IPS DF 19.7 (cell line): ENCODE measurements at regions not wholly inside any gene's neighbourhood (a gene's known extent, or its start where the extent isn't known, plus 50 kb on each side); places are given as distances from the start of the nearest gene placed in this dataset.

Source experiments
- DNase-seq: peaks from one replicate; pipeline ENCODE4 v3.0.0-alpha.2; 2013; ENCODE audit warnings: low read depth, low spot score

DNA sequence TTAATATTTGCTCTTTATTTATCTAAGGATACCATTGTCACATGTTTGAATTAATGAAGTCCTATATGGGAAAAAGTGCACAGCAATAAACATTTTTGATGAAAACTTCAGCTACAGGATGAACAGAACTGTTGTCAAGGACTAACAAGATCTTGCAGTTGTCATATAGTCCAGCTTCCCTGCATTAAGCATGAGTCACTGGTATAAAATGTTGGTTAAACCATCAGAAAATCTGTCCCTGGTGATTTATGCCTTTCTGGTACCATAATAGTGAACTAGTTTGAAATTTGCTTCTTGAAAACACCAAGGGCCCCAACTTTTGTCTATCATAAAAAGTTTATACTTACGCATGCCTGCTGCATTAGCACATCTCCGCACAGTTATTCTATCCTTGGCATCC is 60.4 kb upstream of the RSPO3 start:
- DNase-seq = no peak

DNA sequence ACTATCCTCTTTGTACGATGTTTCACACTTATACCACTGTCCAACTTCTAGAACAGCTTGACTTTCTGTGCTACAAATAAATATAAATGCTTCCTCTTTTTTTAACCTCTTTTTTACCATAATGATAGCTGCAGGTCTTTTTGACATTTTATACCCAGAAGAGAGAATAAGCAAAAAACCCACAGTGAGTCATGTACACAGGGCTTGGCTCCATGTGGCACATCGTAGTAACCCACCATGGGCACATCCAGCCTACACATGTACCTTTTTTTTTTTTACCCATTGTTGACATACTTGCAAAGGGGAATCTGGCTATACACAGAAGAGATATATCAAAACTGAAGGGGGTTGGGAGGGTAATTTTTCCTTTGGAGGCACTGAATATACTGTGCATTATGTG is 59.5 kb upstream of the RSPO3 start:
- no peak for DNase-seq
